ENCODE measurements at regions not wholly inside any gene's neighbourhood (a gene's known extent, or its start where the extent isn't known, plus 50 kb on each side); places are given as distances from the start of the nearest gene placed in this dataset.
"Not testable (repeated sequence)": the region's sequence is repeated elsewhere in the genome, so short reads cannot be mapped to it uniquely, and the experiment has no call there.

DNA sequence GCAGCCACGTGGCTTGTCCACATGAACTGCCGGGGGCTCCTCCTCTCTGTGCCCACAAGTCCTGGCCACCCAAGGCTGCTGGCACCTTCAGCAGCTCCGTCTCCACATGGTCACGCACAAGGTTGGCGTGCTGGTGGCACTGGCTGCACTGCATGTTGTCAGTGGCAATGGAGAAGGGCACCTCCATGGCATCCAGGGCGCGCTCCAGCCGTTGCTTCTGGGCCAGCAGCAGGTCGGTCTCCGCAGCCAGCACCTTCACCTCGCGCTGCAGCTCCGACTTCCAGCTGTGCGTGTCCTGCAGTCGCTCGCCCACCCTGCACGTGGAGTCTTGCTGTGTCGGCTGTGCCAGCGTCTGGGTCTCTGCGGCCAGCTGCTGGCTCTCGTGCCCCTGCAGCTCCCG is 1448.4 kb upstream of the TPTE start:
- H3K27me3 ChIP-seq (replicated peaks in 2 of 5; ENCODE audit: control insufficient read depth in 4 of 5, insufficient read depth in 5 of 5, low read length in 4 of 5); H3K4me3 ChIP-seq (ENCODE audit: control insufficient read depth in 1 of 7, extremely low read depth in 1 of 7, insufficient read depth in 4 of 7, low read depth in 2 of 7, low read length in 6 of 7); DNase-seq; H3K4me1 ChIP-seq (ENCODE audit: control extremely low read depth in 1 of 4, control insufficient read depth in 4 of 4, insufficient read depth in 4 of 4, low read length in 3 of 4); H3K36me3 ChIP-seq (ENCODE audit: control insufficient read depth in 4 of 4, insufficient read depth in 4 of 4, low read length in 3 of 4); H3K9me3 ChIP-seq (ENCODE audit: control extremely low read depth in 1 of 5, control insufficient read depth in 4 of 5, insufficient read depth in 2 of 5, low read depth in 1 of 5, low read length in 4 of 5); POLR2A ChIA-PET; CTCF ChIA-PET; H3K27ac ChIP-seq (ENCODE audit: insufficient read depth in 1 of 2, low read depth in 1 of 2, low read length in 2 of 2, poor library complexity in 1 of 2, severe bottlenecking in 2 of 2): not testable (repeated sequence)
- WGBS (ENCODE audit: insufficient coverage) = 89% methylated on average over 6 of the region's 22 CpGs

DNA sequence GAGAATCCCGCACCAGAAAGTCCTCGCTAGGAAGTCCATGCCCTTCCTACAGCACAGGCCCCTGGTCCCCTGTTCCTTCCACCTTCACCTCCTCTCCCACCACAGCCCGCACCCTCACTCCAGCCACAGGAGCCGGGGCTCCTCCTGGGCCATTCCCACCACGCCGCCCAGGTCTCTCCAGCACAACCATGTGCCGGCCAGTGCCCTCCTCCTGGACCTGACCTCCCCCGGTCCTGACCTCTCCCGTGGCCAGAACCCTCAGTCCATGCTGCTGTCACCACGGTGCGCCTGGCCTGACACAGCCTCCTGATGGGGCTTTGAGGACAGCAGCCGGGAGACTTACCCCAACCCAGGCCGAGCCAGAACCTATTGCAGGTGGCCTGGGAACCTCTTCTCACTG is 1446.6 kb upstream of the TPTE start:
- POLR2A ChIA-PET; H3K9me3 ChIP-seq (ENCODE audit: control extremely low read depth in 1 of 5, control insufficient read depth in 4 of 5, insufficient read depth in 2 of 5, low read depth in 1 of 5, low read length in 4 of 5); H3K27ac ChIP-seq (ENCODE audit: insufficient read depth in 1 of 2, low read depth in 1 of 2, low read length in 2 of 2, poor library complexity in 1 of 2, severe bottlenecking in 2 of 2); DNase-seq; H3K36me3 ChIP-seq (ENCODE audit: control insufficient read depth in 4 of 4, insufficient read depth in 4 of 4, low read length in 3 of 4); CTCF ChIA-PET; H3K27me3 ChIP-seq (replicated peaks in 2 of 5; ENCODE audit: control insufficient read depth in 4 of 5, insufficient read depth in 5 of 5, low read length in 4 of 5); H3K4me3 ChIP-seq (ENCODE audit: control insufficient read depth in 1 of 7, extremely low read depth in 1 of 7, insufficient read depth in 4 of 7, low read depth in 2 of 7, low read length in 6 of 7); H3K4me1 ChIP-seq (ENCODE audit: control extremely low read depth in 1 of 4, control insufficient read depth in 4 of 4, insufficient read depth in 4 of 4, low read length in 3 of 4): not testable (repeated sequence)
- no CpG with 5 or more reads among the region's 13 CpGs for WGBS (ENCODE audit: insufficient coverage)

DNA sequence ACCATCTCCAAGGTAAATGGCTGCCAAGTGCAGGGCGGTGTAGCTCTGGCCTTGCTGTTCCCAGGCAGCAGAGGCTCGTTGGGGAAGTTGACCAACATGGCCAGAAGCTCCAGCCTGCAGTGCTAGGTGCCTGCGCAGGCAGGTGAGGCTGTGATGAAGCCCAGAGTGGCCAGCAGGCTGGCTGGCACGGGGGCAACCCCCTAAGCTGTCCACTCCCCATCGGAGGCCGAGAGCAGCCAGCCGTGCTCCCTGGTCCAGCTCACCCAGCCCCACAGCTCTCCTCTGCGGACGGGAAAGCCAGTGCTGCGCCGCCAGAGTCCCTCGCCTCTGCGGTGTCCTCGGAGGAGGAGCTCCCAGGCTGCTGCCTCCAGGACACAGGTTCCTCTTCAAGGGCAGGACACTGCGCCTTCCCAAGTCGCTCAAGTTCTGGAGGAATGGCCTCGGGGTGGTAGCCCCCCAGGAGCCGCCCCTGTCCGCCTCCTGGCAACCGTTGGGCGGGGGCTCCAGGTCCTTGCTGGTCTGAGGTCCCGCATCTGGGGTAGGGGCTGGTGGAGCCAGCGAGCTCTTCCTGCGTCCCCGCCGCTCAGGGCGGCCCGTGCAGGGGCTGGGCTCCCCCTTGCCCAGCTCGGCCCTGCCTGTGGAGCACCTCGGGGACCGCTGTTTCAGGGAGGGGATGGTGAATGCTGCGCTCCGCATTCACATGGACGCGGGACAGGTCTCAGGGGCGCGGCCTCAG is 1438.1 kb upstream of the TPTE start:
- no CpG with 5 or more reads among the region's 37 CpGs for WGBS (ENCODE audit: insufficient coverage)
- CTCF ChIA-PET; H3K27me3 ChIP-seq (replicated peaks in 2 of 5; ENCODE audit: control insufficient read depth in 4 of 5, insufficient read depth in 5 of 5, low read length in 4 of 5); H3K9me3 ChIP-seq (ENCODE audit: control extremely low read depth in 1 of 5, control insufficient read depth in 4 of 5, insufficient read depth in 2 of 5, low read depth in 1 of 5, low read length in 4 of 5); H3K4me3 ChIP-seq (ENCODE audit: control insufficient read depth in 1 of 7, extremely low read depth in 1 of 7, insufficient read depth in 4 of 7, low read depth in 2 of 7, low read length in 6 of 7); POLR2A ChIA-PET; H3K27ac ChIP-seq (ENCODE audit: insufficient read depth in 1 of 2, low read depth in 1 of 2, low read length in 2 of 2, poor library complexity in 1 of 2, severe bottlenecking in 2 of 2); H3K36me3 ChIP-seq (ENCODE audit: control insufficient read depth in 4 of 4, insufficient read depth in 4 of 4, low read length in 3 of 4); DNase-seq; H3K4me1 ChIP-seq (ENCODE audit: control extremely low read depth in 1 of 4, control insufficient read depth in 4 of 4, insufficient read depth in 4 of 4, low read length in 3 of 4): not testable (repeated sequence)

DNA sequence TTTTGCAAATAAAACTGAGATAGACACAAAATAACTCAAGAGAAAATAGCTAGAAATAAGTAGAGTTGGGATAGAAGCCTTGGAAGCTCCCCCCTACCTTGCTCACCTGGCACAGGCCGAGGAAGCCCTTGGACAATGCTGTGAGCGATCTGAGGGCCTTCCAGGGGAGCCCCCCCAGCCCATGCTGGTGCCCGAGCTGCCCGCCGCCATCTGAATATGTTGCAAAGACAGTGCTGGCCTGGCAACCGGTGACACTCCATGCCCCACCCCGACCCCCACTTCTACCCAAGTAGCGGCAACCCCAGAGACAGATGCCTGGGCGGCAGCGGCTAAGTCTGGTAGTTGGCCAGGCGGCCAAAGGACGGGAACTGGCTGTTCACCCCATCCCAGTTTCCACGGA is 1435.1 kb upstream of the TPTE start:
- H3K27me3 ChIP-seq (replicated peaks in 2 of 5; ENCODE audit: control insufficient read depth in 4 of 5, insufficient read depth in 5 of 5, low read length in 4 of 5); CTCF ChIA-PET; H3K36me3 ChIP-seq (ENCODE audit: control insufficient read depth in 4 of 4, insufficient read depth in 4 of 4, low read length in 3 of 4); DNase-seq; H3K9me3 ChIP-seq (ENCODE audit: control extremely low read depth in 1 of 5, control insufficient read depth in 4 of 5, insufficient read depth in 2 of 5, low read depth in 1 of 5, low read length in 4 of 5); H3K4me1 ChIP-seq (ENCODE audit: control extremely low read depth in 1 of 4, control insufficient read depth in 4 of 4, insufficient read depth in 4 of 4, low read length in 3 of 4); H3K27ac ChIP-seq (ENCODE audit: insufficient read depth in 1 of 2, low read depth in 1 of 2, low read length in 2 of 2, poor library complexity in 1 of 2, severe bottlenecking in 2 of 2); POLR2A ChIA-PET; H3K4me3 ChIP-seq (ENCODE audit: control insufficient read depth in 1 of 7, extremely low read depth in 1 of 7, insufficient read depth in 4 of 7, low read depth in 2 of 7, low read length in 6 of 7): not testable (repeated sequence)
- WGBS (ENCODE audit: insufficient coverage) = no CpG with 5 or more reads among the region's 13 CpGs

DNA sequence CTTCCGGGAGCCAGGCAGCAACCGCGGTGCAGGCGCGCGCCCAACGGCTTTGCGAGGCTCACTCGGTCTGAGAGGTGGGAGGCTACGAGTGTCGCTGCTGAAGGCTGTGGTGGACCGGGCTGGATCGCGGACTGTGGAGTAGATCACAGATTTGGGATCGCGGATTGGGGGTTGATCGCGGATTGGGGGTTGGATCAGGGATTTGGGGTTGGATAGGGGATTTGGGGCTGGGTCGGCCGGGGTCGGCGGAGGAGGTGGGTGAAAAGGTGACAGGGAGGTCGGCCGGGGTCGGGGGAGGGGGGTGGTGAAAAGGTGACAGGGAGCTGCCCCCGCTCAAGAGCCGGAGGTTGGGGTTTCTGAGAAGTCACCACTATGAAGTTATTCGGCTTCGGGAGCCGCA is 1433.6 kb upstream of the TPTE start:
- H3K9me3 ChIP-seq (ENCODE audit: control extremely low read depth in 1 of 5, control insufficient read depth in 4 of 5, insufficient read depth in 2 of 5, low read depth in 1 of 5, low read length in 4 of 5); H3K27ac ChIP-seq (ENCODE audit: insufficient read depth in 1 of 2, low read depth in 1 of 2, low read length in 2 of 2, poor library complexity in 1 of 2, severe bottlenecking in 2 of 2); H3K4me1 ChIP-seq (ENCODE audit: control extremely low read depth in 1 of 4, control insufficient read depth in 4 of 4, insufficient read depth in 4 of 4, low read length in 3 of 4); H3K27me3 ChIP-seq (replicated peaks in 2 of 5; ENCODE audit: control insufficient read depth in 4 of 5, insufficient read depth in 5 of 5, low read length in 4 of 5); H3K4me3 ChIP-seq (ENCODE audit: control insufficient read depth in 1 of 7, extremely low read depth in 1 of 7, insufficient read depth in 4 of 7, low read depth in 2 of 7, low read length in 6 of 7); H3K36me3 ChIP-seq (ENCODE audit: control insufficient read depth in 4 of 4, insufficient read depth in 4 of 4, low read length in 3 of 4); CTCF ChIA-PET; POLR2A ChIA-PET; DNase-seq: not testable (repeated sequence)
- 85% methylated on average over 11 of the region's 30 CpGs for WGBS (ENCODE audit: insufficient coverage)

DNA sequence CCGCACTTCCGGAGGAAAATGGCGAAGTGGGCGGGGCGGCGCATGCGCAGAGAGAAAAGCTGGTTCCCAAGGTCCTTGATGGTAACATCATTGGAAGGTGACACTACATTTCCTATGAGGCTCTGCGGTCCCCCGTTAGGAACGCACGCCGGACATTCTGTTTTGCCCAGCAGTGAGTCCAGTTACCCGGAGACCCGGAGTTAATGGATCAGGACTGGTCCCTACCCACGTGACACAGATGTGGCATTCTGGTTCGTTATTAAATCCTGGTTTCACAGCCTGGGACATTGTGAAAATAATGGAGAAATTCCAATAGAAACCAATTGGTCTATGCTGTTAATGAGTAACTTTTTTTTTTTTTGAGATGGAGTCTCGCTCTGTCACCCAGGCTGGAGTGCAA is 1391.6 kb upstream of the TPTE start:
- H3K27ac ChIP-seq (ENCODE audit: insufficient read depth in 1 of 2, low read depth in 1 of 2, low read length in 2 of 2, poor library complexity in 1 of 2, severe bottlenecking in 2 of 2); CTCF ChIA-PET; POLR2A ChIA-PET; H3K27me3 ChIP-seq (replicated peaks in 2 of 5; ENCODE audit: control insufficient read depth in 4 of 5, insufficient read depth in 5 of 5, low read length in 4 of 5); H3K36me3 ChIP-seq (ENCODE audit: control insufficient read depth in 4 of 4, insufficient read depth in 4 of 4, low read length in 3 of 4); H3K9me3 ChIP-seq (ENCODE audit: control extremely low read depth in 1 of 5, control insufficient read depth in 4 of 5, insufficient read depth in 2 of 5, low read depth in 1 of 5, low read length in 4 of 5); H3K4me3 ChIP-seq (ENCODE audit: control insufficient read depth in 1 of 7, extremely low read depth in 1 of 7, insufficient read depth in 4 of 7, low read depth in 2 of 7, low read length in 6 of 7); DNase-seq; H3K4me1 ChIP-seq (ENCODE audit: control extremely low read depth in 1 of 4, control insufficient read depth in 4 of 4, insufficient read depth in 4 of 4, low read length in 3 of 4): not testable (repeated sequence)
- no CpG with 5 or more reads among the region's 17 CpGs for WGBS (ENCODE audit: insufficient coverage)

DNA sequence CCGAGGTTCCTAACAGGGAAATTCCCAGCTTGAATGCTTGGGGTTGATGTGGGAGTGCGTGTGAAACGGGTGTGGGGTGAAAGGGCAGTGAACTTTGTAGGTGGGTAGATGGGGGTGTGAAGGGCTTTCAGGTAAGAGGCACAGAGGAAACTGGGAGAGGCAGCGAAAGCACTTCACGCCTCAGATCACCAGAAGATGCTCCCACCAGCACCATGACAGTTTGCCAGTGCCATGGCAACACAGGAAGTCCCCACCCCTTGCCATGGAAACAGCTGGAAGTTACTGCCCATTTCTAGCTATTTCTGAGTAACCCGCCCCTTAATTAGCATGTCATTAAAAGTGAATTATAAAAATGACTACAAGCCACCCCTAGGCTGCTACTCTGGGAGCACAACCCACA is 1390.6 kb upstream of the TPTE start:
- POLR2A ChIA-PET; H3K9me3 ChIP-seq (ENCODE audit: control extremely low read depth in 1 of 5, control insufficient read depth in 4 of 5, insufficient read depth in 2 of 5, low read depth in 1 of 5, low read length in 4 of 5); H3K36me3 ChIP-seq (ENCODE audit: control insufficient read depth in 4 of 4, insufficient read depth in 4 of 4, low read length in 3 of 4); CTCF ChIA-PET; H3K4me3 ChIP-seq (ENCODE audit: control insufficient read depth in 1 of 7, extremely low read depth in 1 of 7, insufficient read depth in 4 of 7, low read depth in 2 of 7, low read length in 6 of 7); H3K27ac ChIP-seq (ENCODE audit: insufficient read depth in 1 of 2, low read depth in 1 of 2, low read length in 2 of 2, poor library complexity in 1 of 2, severe bottlenecking in 2 of 2); H3K4me1 ChIP-seq (ENCODE audit: control extremely low read depth in 1 of 4, control insufficient read depth in 4 of 4, insufficient read depth in 4 of 4, low read length in 3 of 4); H3K27me3 ChIP-seq (replicated peaks in 2 of 5; ENCODE audit: control insufficient read depth in 4 of 5, insufficient read depth in 5 of 5, low read length in 4 of 5); DNase-seq: not testable (repeated sequence)
- WGBS (ENCODE audit: insufficient coverage) = no CpG with 5 or more reads among the region's 6 CpGs
